HepG2 (cell line): ENCODE measurements at regions not wholly inside any gene's neighbourhood (a gene's known extent, or its start where the extent isn't known, plus 50 kb on each side); places are given as distances from the start of the nearest gene placed in this dataset.

Source experiments
- MAX ChIP-seq: IDR thresholded peaks from 2 replicates; pipeline ENCODE4 v1.6.1; 2012; ENCODE audit warnings: inconsistent platforms
- STAT6 ChIP-seq: sonication (generic); formaldehyde crosslinking; IDR thresholded peaks from 2 replicates; pipeline ENCODE4 v1.4.0; 2020; ENCODE audit warnings: missing genetic modification reagents, mild to moderate bottlenecking, borderline replicate concordance
- YY1 ChIP-seq: IDR thresholded peaks from 2 replicates; pipeline ENCODE4 v1.6.1; 2011; ENCODE audit warnings: low read length, low read depth, moderate library complexity, mild to moderate bottlenecking; ENCODE audit not compliant: insufficient read depth, insufficient replicate concordance
- ZBTB26 ChIP-seq: IDR thresholded peaks from 2 replicates; pipeline ENCODE4 v1.6.1; 2016; ENCODE audit warnings: missing compliant biosample characterization, missing genetic modification reagents, borderline replicate concordance
- ZNF24 ChIP-seq: fragments of 450-650 bp; IDR thresholded peaks from 2 replicates; pipeline ENCODE4 v1.6.1; 2017; ENCODE audit warnings: antibody characterized with exemption, mild to moderate bottlenecking
- ZNF510 ChIP-seq: sonication (generic); formaldehyde crosslinking; IDR thresholded peaks from 2 replicates; pipeline ENCODE4 v1.4.0; 2020; ENCODE audit warnings: low read depth, mild to moderate bottlenecking, missing genetic modification reagents

GRCh38 chr1:5311147-5311546 is 656.7 kb downstream of the AJAP1 start:
- no peak for TF ChIP-seq YY1
- no peak for TF ChIP-seq MAX
- no peak for TF ChIP-seq ZNF24
- no peak for TF ChIP-seq ZNF510 (CRISPR knock-in tag)
- no peak for TF ChIP-seq ZBTB26 (CRISPR knock-in tag)
- no peak for TF ChIP-seq STAT6 (CRISPR knock-in tag)
